Osteocyte (in vitro differentiated cells): ENCODE measurements at regions not wholly inside any gene's neighbourhood (a gene's known extent, or its start where the extent isn't known, plus 50 kb on each side); places are given as distances from the start of the nearest gene placed in this dataset.
"Not testable (repeated sequence)": the region's sequence is repeated elsewhere in the genome, so short reads cannot be mapped to it uniquely, and the experiment has no call there.

Experiments
- DNase-seq: peaks from one replicate; pipeline ENCODE4 v3.0.0; 2021; ENCODE audit warnings: mixed read lengths; ENCODE audit not compliant: unreplicated experiment; ENCODE audit errors: extremely low spot score
- H3K27ac Mint-ChIP-seq: one replicate; pipeline ENCODE4 v1.8.0; 2021; ENCODE audit warnings: mild to moderate bottlenecking, mixed read lengths; ENCODE audit not compliant: unreplicated experiment
- H3K27me3 Mint-ChIP-seq: one replicate; pipeline ENCODE4 v1.8.0; 2021; ENCODE audit warnings: mixed read lengths; ENCODE audit not compliant: unreplicated experiment
- H3K36me3 Mint-ChIP-seq: one replicate; pipeline ENCODE4 v1.8.0; 2021; ENCODE audit warnings: mixed read lengths; ENCODE audit not compliant: unreplicated experiment
- H3K4me1 Mint-ChIP-seq: one replicate; pipeline ENCODE4 v1.8.0; 2021; ENCODE audit warnings: mixed read lengths; ENCODE audit not compliant: unreplicated experiment
- H3K4me3 Mint-ChIP-seq: one replicate; pipeline ENCODE4 v1.8.0; 2021; ENCODE audit warnings: mild to moderate bottlenecking, moderate library complexity, mixed read lengths; ENCODE audit not compliant: unreplicated experiment
- H3K9me3 Mint-ChIP-seq: one replicate; pipeline ENCODE4 v1.8.0; 2021; ENCODE audit warnings: mixed read lengths; ENCODE audit not compliant: unreplicated experiment
- CTCF ChIP-seq: fragments of 200-600 bp; sonication (generic); IDR thresholded peaks from 2 replicates; pipeline ENCODE4 v1.5.0; 2021; ENCODE audit warnings: antibody characterized with exemption, mild to moderate bottlenecking, moderate library complexity

GRCh38 chr5:52150501-52150900 is 637.2 kb upstream of the ITGA1 start:
- no peak for TF ChIP-seq CTCF
- DNase-seq = no peak
- H3K27ac Mint-ChIP-seq = no peak overlapping the region
- no peaks in the 10 kb centered on the region for H3K27me3 Mint-ChIP-seq
- no peaks in the 10 kb centered on the region for H3K4me1 Mint-ChIP-seq
- no peak overlapping the region for H3K4me3 Mint-ChIP-seq
- no peaks in the 10 kb centered on the region for H3K36me3 Mint-ChIP-seq
- no peaks in the 10 kb centered on the region for H3K9me3 Mint-ChIP-seq

GRCh38 chr5:52156809-52157208 is 630.9 kb upstream of the ITGA1 start:
- H3K4me3 Mint-ChIP-seq, H3K4me1 Mint-ChIP-seq, H3K9me3 Mint-ChIP-seq, H3K36me3 Mint-ChIP-seq, H3K27ac Mint-ChIP-seq, DNase-seq, H3K27me3 Mint-ChIP-seq: not testable (repeated sequence)

- H3K36me3 Mint-ChIP-seq, H3K27me3 Mint-ChIP-seq, H3K4me1 Mint-ChIP-seq, DNase-seq, H3K27ac Mint-ChIP-seq, H3K4me3 Mint-ChIP-seq: not testable (repeated sequence)
- peaks cover 10% of the 10 kb centered on the region for H3K9me3 Mint-ChIP-seq
Observed at GRCh38 chr5:52165806-52166205, 621.9 kb upstream of the ITGA1 start.

- DNase-seq = no peak
- peaks cover 8% of the 10 kb centered on the region for H3K9me3 Mint-ChIP-seq
- H3K4me1 Mint-ChIP-seq = no peaks in the 10 kb centered on the region
- no peaks in the 10 kb centered on the region for H3K36me3 Mint-ChIP-seq
- no peak overlapping the region for H3K4me3 Mint-ChIP-seq
- H3K27me3 Mint-ChIP-seq = no peaks in the 10 kb centered on the region
- no peak for TF ChIP-seq CTCF
- H3K27ac Mint-ChIP-seq = no peak overlapping the region
Observed at GRCh38 chr5:52173133-52173532, 614.6 kb upstream of the ITGA1 start.

GRCh38 chr5:52177193-52177592 is 610.5 kb upstream of the ITGA1 start:
- no peak for DNase-seq
- H3K9me3 Mint-ChIP-seq = no peaks in the 10 kb centered on the region
- no peaks in the 10 kb centered on the region for H3K36me3 Mint-ChIP-seq
- H3K4me3 Mint-ChIP-seq = no peak overlapping the region
- TF ChIP-seq CTCF = no peak
- H3K27me3 Mint-ChIP-seq = peaks cover 2% of the 10 kb centered on the region
- H3K27ac Mint-ChIP-seq = no peak overlapping the region
- no peaks in the 10 kb centered on the region for H3K4me1 Mint-ChIP-seq

GRCh38 chr5:52181403-52181802 is 606.3 kb upstream of the ITGA1 start:
- no peaks in the 10 kb centered on the region for H3K36me3 Mint-ChIP-seq
- no peak for TF ChIP-seq CTCF
- no peaks in the 10 kb centered on the region for H3K9me3 Mint-ChIP-seq
- DNase-seq = no peak
- H3K4me1 Mint-ChIP-seq = no peaks in the 10 kb centered on the region
- no peak overlapping the region for H3K4me3 Mint-ChIP-seq
- no peak overlapping the region for H3K27ac Mint-ChIP-seq
- peaks cover 2% of the 10 kb centered on the region for H3K27me3 Mint-ChIP-seq
